ENCODE measurements at regions not wholly inside any gene's neighbourhood (a gene's known extent, or its start where the extent isn't known, plus 50 kb on each side); places are given as distances from the start of the nearest gene placed in this dataset.

DNA sequence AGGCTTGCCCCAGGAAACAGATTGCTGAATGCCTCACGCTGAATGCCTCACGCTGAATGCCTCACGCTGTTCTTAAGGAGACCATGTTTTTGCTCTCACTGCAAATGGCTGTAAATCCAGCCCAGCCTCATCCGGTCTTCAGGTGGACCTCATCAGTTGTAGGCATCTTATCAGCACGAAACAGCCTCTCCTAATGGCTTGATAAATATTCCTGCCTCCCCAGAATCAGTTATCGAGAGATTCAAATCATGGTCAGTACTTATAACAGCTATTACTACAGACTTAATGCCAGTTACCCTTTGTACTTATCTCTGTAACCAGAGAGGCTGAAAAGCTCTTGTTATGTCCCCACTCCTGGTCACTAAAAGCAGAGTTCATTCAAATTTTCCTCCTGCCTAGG lies 290.6 kb downstream of the FZD1 start:
- CTCF ChIA-PET = no interaction called here
- no peaks in the 10 kb centered on the region for H3K79me2 ChIP-seq (ENCODE audit: insufficient read depth, low read length)
- RAD21 ChIA-PET (ENCODE audit: low non-redundant PET in 1 of 2, low total read pairs in 2 of 2, uncharacterized antibody in 2 of 2, unreplicated experiment in 2 of 2) = no interaction called here
- intact Hi-C loops (cut with micrococcal nuclease) = no loop called here
- no peak overlapping the region for H3K4me2 ChIP-seq (ENCODE audit: low read length)
- ATAC-seq (no peak), DNase-seq (ENCODE audit: low read depth, low spot score) (no peak)
- H3K9me2 ChIP-seq (ENCODE audit: insufficient read depth) = no peaks in the 10 kb centered on the region
- no peak overlapping the region for H3K4me3 ChIP-seq (replicated peaks in 1 of 2; ENCODE audit: low read depth in 1 of 2, low read length in 2 of 2)
- H3K9ac ChIP-seq (ENCODE audit: low read length) = no peak overlapping the region
- H3K27me3 ChIP-seq (ENCODE audit: insufficient read depth, low read length) = peaks cover 10% of the 10 kb centered on the region; the same call in 1 of the 2 replicates
- H4K20me1 ChIP-seq (ENCODE audit: insufficient read depth) = no peaks in the 10 kb centered on the region
- POLR2A ChIA-PET = no interaction called here
- no peak overlapping the region for H2AFZ ChIP-seq (ENCODE audit: low read depth, low read length, poor library complexity, severe bottlenecking)
- TF ChIP-seq CBX3 (IDR thresholded peaks at IDR 0.05; ENCODE audit: low read depth) = no peak
- TF ChIP-seq, protein P1, sequence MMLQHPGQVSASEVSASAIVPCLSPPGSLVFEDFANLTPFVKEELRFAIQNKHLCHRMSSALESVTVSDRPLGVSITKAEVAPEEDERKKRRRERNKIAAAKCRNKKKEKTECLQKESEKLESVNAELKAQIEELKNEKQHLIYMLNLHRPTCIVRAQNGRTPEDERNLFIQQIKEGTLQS (IDR thresholded peaks at IDR 0.05) = no peak
- TF ChIP-seq POLR2A (IDR thresholded peaks at IDR 0.05; ENCODE audit: borderline replicate concordance, extremely low read depth, insufficient read depth, insufficient read length) = no peak
- no peak for TF ChIP-seq ELF1 (IDR thresholded peaks at IDR 0.05; ENCODE audit: borderline replicate concordance, low read depth)
- no peak for TF ChIP-seq SP1 (IDR thresholded peaks at IDR 0.05; ENCODE audit: low read depth)
- no peak for TF ChIP-seq ZNF274 (IDR thresholded peaks at IDR 0.05; ENCODE audit: low read depth, low read length)
- BruUV-seq (replicated peaks) = no TSS peak
- H3K9me3 ChIP-seq (ENCODE audit: control insufficient read depth in 1 of 2, insufficient read depth in 1 of 2, low read depth in 1 of 2, low read length in 2 of 2) = no peaks in the 10 kb centered on the region
- peaks cover 0 to 13% of the 10 kb centered on the region in 2 experiments; a peak in 2 of 4 replicates for H3K4me1 ChIP-seq (ENCODE audit: control insufficient read depth in 1 of 2, insufficient read depth in 2 of 2, low read length in 2 of 2)
- H3K27ac ChIP-seq (ENCODE audit: low read depth, low read length) = no peak overlapping the region
- no peaks in the 10 kb centered on the region for H3K36me3 ChIP-seq (ENCODE audit: control insufficient read depth in 1 of 2, insufficient read depth in 2 of 2, low read length in 2 of 2)

DNA sequence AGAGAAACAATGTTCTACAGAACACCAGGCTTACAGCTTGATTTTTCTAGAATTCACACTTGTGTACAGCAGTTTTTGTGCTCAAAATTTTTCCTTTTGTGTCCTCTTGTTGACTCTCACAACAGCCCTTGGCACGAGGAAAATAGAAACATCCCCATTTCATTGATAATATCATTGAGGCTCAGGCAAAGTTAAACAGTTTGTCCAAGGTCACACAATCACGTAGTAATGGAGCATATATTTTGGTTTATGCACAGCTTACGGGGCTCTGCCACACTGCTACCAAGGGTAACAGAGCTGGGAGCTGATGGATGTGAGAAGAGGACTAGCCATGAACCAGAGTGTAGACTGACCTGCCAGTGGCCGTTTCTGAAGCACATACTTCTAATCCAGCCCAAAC lies 292.0 kb downstream of the FZD1 start:
- RAD21 ChIA-PET (ENCODE audit: low non-redundant PET in 1 of 2, low total read pairs in 2 of 2, uncharacterized antibody in 2 of 2, unreplicated experiment in 2 of 2) = no interaction called here
- Histone ChIP-seq H3K4me3 (replicated peaks in 1 of 2; ENCODE audit: low read depth in 1 of 2, low read length in 2 of 2) (no peak overlapping the region), H2AFZ (ENCODE audit: low read depth, low read length, poor library complexity, severe bottlenecking) (no peak overlapping the region), H3K4me1 (ENCODE audit: control insufficient read depth in 1 of 2, insufficient read depth in 2 of 2, low read length in 2 of 2) (peaks cover 0 to 13% of the 10 kb centered on the region in 2 experiments; a peak in 2 of 4 replicates), H3K4me2 (ENCODE audit: low read length) (no peak overlapping the region), H3K9ac (ENCODE audit: low read length) (no peak overlapping the region), H3K9me3 (ENCODE audit: control insufficient read depth in 1 of 2, insufficient read depth in 1 of 2, low read depth in 1 of 2, low read length in 2 of 2) (no peaks in the 10 kb centered on the region), H3K79me2 (ENCODE audit: insufficient read depth, low read length) (no peaks in the 10 kb centered on the region), H3K9me2 (ENCODE audit: insufficient read depth) (no peaks in the 10 kb centered on the region), H3K36me3 (ENCODE audit: control insufficient read depth in 1 of 2, insufficient read depth in 2 of 2, low read length in 2 of 2) (no peaks in the 10 kb centered on the region), H3K27ac (ENCODE audit: low read depth, low read length) (no peak overlapping the region), H3K27me3 (ENCODE audit: insufficient read depth, low read length) (peaks cover 10% of the 10 kb centered on the region; the same call in 1 of the 2 replicates), H4K20me1 (ENCODE audit: insufficient read depth) (no peaks in the 10 kb centered on the region)
- TF ChIP-seq, protein P1 (IDR thresholded peaks at IDR 0.05) = no peak
- TF ChIP-seq, protein P2, sequence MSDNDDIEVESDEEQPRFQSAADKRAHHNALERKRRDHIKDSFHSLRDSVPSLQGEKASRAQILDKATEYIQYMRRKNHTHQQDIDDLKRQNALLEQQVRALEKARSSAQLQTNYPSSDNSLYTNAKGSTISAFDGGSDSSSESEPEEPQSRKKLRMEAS (IDR thresholded peaks at IDR 0.05) = no peak
- TF ChIP-seq CEBPB (IDR thresholded peaks at IDR 0.05; ENCODE audit: low read depth) = no peak
- intact Hi-C loops (cut with micrococcal nuclease) = no loop called here
- no TSS peak for BruUV-seq (replicated peaks)
- POLR2A ChIA-PET = no interaction called here
- CTCF ChIA-PET = no interaction called here
- no peak for DNase-seq (ENCODE audit: low read depth, low spot score)
- ATAC-seq = no peak
